NT2/D1 (cell line): ENCODE measurements at regions not wholly inside any gene's neighbourhood (a gene's known extent, or its start where the extent isn't known, plus 50 kb on each side); places are given as distances from the start of the nearest gene placed in this dataset.

Source experiments
- YY1 ChIP-seq: IDR thresholded peaks from 2 replicates; pipeline ENCODE4 v1.6.1; 2011; ENCODE audit not compliant: insufficient read length, insufficient read depth
- ZNF274 ChIP-seq: IDR thresholded peaks from 2 replicates; pipeline ENCODE4 v1.6.1; 2011; ENCODE audit warnings: mild to moderate bottlenecking, low read depth, low read length

DNA sequence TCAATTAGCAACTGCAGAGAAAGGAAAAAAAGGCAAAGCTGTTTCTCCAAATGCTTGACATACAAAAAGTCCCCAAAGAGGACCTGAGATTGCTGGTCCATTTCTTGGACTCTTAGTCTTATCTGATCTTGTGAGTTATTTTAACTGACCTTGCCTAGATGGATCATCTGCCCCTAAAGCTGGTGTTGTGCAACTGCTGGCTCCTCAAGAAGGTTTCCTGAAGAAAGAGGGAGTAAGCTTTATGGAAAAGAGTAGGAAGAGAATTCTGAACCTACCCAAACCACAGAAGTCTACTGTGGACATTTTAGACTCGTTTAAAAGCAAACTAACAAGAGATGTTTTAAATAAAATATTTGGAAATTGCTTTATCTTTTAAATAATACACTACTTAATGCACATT is 140.0 kb upstream of the HS3ST3A1 start:
- no peak for TF ChIP-seq YY1
- no peak for TF ChIP-seq ZNF274
